Liver (tissue), 8 donors: ENCODE measurements at regions not wholly inside any gene's neighbourhood (a gene's known extent, or its start where the extent isn't known, plus 50 kb on each side); places are given as distances from the start of the nearest gene placed in this dataset.

Experiments used
- DNase-seq: peaks from one replicate; pipeline ENCODE4 v3.0.0-alpha.2; 2017; ENCODE audit warnings: low spot score
- H3K27ac ChIP-seq, 2 donors: one replicate each; pipeline ENCODE4 v1.7.0; 2013; ENCODE audit warnings: inconsistent platforms in 2 of 2, low read length in 2 of 2, control low read depth in 1 of 2, low read depth in 1 of 2, mild to moderate bottlenecking in 1 of 2
- H3K27me3 ChIP-seq, 4 donors: one replicate each; pipeline versions ENCODE4 v1.6.1 to v1.7.0; 2013; ENCODE audit warnings: low read length in 3 of 4, inconsistent platforms in 1 of 4, mild to moderate bottlenecking in 1 of 4, moderate library complexity in 1 of 4; ENCODE audit not compliant: control insufficient read depth in 4 of 4, insufficient read depth in 4 of 4
- H3K36me3 ChIP-seq, 4 donors: one replicate each; pipeline versions ENCODE4 v1.6.1 to v1.7.0; 2013; ENCODE audit warnings: low read length in 3 of 4, mild to moderate bottlenecking in 3 of 4, low read depth in 1 of 4, moderate library complexity in 1 of 4; ENCODE audit not compliant: control insufficient read depth in 4 of 4, insufficient read depth in 3 of 4
- H3K4me1 ChIP-seq, 4 donors: one replicate each; pipeline versions ENCODE4 v1.6.1 to v1.7.0; 2013; ENCODE audit warnings: low read length in 3 of 4, mild to moderate bottlenecking in 3 of 4, moderate library complexity in 1 of 4; ENCODE audit not compliant: control insufficient read depth in 4 of 4, insufficient read depth in 4 of 4
- H3K4me3 ChIP-seq, 3 donors: one replicate each; pipeline versions ENCODE4 v1.6.1 to v1.7.0; 2013; ENCODE audit warnings: low read length in 3 of 3, control low read depth in 1 of 3, low read depth in 1 of 3, mild to moderate bottlenecking in 1 of 3
- H3K9ac ChIP-seq, 2 donors: one replicate each; pipeline ENCODE4 v1.7.0; 2013; ENCODE audit warnings: low read length in 2 of 2, mild to moderate bottlenecking in 2 of 2, moderate library complexity in 2 of 2, control low read depth in 1 of 2, low read depth in 1 of 2
- H3K9me3 ChIP-seq, 4 donors: one replicate each; pipeline versions ENCODE4 v1.6.1 to v1.7.0; 2013; ENCODE audit warnings: low read length in 3 of 4; ENCODE audit not compliant: control insufficient read depth in 4 of 4
- ATF3 ChIP-seq: IDR thresholded peaks from 2 replicates; pipeline ENCODE4 v1.6.1; 2016; ENCODE audit warnings: antibody characterized with exemption
- CTCF ChIP-seq: fragments of 150-350 bp; IDR thresholded peaks from 2 replicates; pipeline ENCODE4 v1.5.1; 2017; ENCODE audit warnings: improper control_type of control experiment, low read depth, low read length; ENCODE audit not compliant: missing input control
- EGR1 ChIP-seq, 2 donors: IDR thresholded peaks; 2 replicates each; pipeline ENCODE4 v1.6.1; 2016 to 2018; ENCODE audit warnings: antibody characterized with exemption in 2 of 2, low read depth in 2 of 2
- FOXA1 ChIP-seq: IDR thresholded peaks from 2 replicates; pipeline ENCODE4 v1.6.1; 2016; ENCODE audit warnings: antibody characterized with exemption
- FOXA2 ChIP-seq: IDR thresholded peaks from 2 replicates; pipeline ENCODE4 v1.6.1; 2016; ENCODE audit warnings: antibody characterized with exemption
- GABPA ChIP-seq, 2 donors: IDR thresholded peaks in 1 of 2; conservative IDR thresholded peaks in 1 of 2; 2 replicates each; pipeline ENCODE4 v1.6.1; 2016; ENCODE audit warnings: antibody characterized with exemption in 2 of 2, mild to moderate bottlenecking in 1 of 2, moderate library complexity in 1 of 2
- HNF4A ChIP-seq, 2 donors: conservative IDR thresholded peaks; 2 replicates each; pipeline ENCODE4 v1.6.1; 2016; ENCODE audit warnings: antibody characterized with exemption in 2 of 2, mild to moderate bottlenecking in 2 of 2
- HNF4G ChIP-seq: IDR thresholded peaks from 2 replicates; pipeline ENCODE4 v1.6.1; 2016; ENCODE audit warnings: antibody characterized with exemption
- JUND ChIP-seq, 2 donors: IDR thresholded peaks; 2 replicates each; pipeline ENCODE4 v1.6.1; 2016; ENCODE audit warnings: antibody characterized with exemption in 2 of 2
- NR2F2 ChIP-seq: IDR thresholded peaks from 2 replicates; pipeline ENCODE4 v1.6.1; 2016; ENCODE audit warnings: antibody characterized with exemption
- RAD21 ChIP-seq, 2 donors: IDR thresholded peaks; 2 replicates each; pipeline ENCODE4 v1.6.1; 2016; ENCODE audit warnings: antibody characterized with exemption in 2 of 2, mild to moderate bottlenecking in 2 of 2
- REST ChIP-seq: IDR thresholded peaks from 2 replicates; pipeline ENCODE4 v1.6.1; 2016; ENCODE audit warnings: antibody characterized with exemption, mild to moderate bottlenecking
- RXRA ChIP-seq, 2 donors: IDR thresholded peaks; 2 replicates each; pipeline ENCODE4 v1.6.1; 2017 to 2018; ENCODE audit warnings: antibody characterized with exemption in 2 of 2, mild to moderate bottlenecking in 1 of 2
- SP1 ChIP-seq: IDR thresholded peaks from 2 replicates; pipeline ENCODE4 v1.6.1; 2018; ENCODE audit warnings: antibody characterized with exemption, mild to moderate bottlenecking
- TAF1 ChIP-seq: conservative IDR thresholded peaks from 2 replicates; pipeline ENCODE4 v1.6.1; 2016; ENCODE audit warnings: antibody characterized with exemption, mild to moderate bottlenecking
- YY1 ChIP-seq: IDR thresholded peaks from 2 replicates; pipeline ENCODE4 v1.6.1; 2016; ENCODE audit warnings: antibody characterized with exemption, mild to moderate bottlenecking
- ZBTB33 ChIP-seq: IDR thresholded peaks from 2 replicates; pipeline ENCODE4 v1.6.1; 2016; ENCODE audit warnings: antibody characterized with exemption
- WGBS: extraction: QIAGEN DNeasy Blood & Tissue Kit; methylation state at CpG from one replicate; pipeline ENCODE4 v1.1.7; 2013; 5-methylcytosine and 5-hydroxymethylcytosine counted together
- TF ChIP-seq, protein P1 (sequence below): IDR thresholded peaks from 2 replicates; pipeline ENCODE4 v1.6.1; 2016; ENCODE audit warnings: antibody characterized with exemption
- donor health status: healthy.
- donor health status: healthy.
- donor health status: healthy.
- donor health status: healthy.
- donor health status: healthy.

DNA sequence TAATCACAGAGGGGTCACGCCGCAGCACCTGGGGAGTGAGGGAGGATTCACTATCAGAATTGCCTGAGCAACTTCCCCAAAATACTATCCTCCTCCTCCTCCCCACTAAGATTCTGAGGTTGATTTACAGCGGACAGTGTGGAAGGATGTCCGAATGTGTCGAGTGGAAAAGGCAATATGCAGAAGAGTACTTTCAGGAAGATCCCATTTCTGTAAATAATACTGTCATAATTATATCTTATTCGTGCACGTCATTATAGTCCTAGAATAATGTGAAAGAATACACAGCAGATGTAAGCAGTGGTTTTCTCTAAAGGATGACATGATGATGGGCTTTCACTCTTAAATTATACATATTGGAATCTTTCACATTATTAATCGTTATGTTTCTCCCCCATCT, 149.8 kb upstream of the NOCT start:
- Histone ChIP-seq H3K27ac (no peak overlapping the region), H3K9ac (no peak overlapping the region), H3K36me3 (no peaks in the 10 kb centered on the region), H3K4me1 (no peaks in the 10 kb centered on the region), H3K4me3 (no peak overlapping the region), H3K9me3 (no peaks in the 10 kb centered on the region), H3K27me3 (no peaks in the 10 kb centered on the region)
- TF ChIP-seq HNF4G = no peak
- no peak for TF ChIP-seq ATF3
- no peak for TF ChIP-seq JUND (IDR thresholded peaks at IDR 0.05)
- TF ChIP-seq TAF1 = no peak
- TF ChIP-seq ZBTB33 = no peak
- TF ChIP-seq REST = no peak
- TF ChIP-seq GABPA (IDR thresholded peaks at IDR 0.05 in 1 of 2, conservative IDR thresholded peaks at IDR 0.05 in 1 of 2) = no peak
- no peak for TF ChIP-seq EGR1 (IDR thresholded peaks at IDR 0.05; ENCODE audit: low read depth in 2 of 2)
- no peak for TF ChIP-seq FOXA2
- TF ChIP-seq FOXA1 = no peak
- TF ChIP-seq, protein P1, sequence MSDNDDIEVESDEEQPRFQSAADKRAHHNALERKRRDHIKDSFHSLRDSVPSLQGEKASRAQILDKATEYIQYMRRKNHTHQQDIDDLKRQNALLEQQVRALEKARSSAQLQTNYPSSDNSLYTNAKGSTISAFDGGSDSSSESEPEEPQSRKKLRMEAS = no peak
- no peak for TF ChIP-seq CTCF
- no peak for TF ChIP-seq HNF4A (conservative IDR thresholded peaks at IDR 0.05)
- no peak for TF ChIP-seq SP1
- TF ChIP-seq RXRA (IDR thresholded peaks at IDR 0.05) = no peak
- no peak for TF ChIP-seq YY1
- TF ChIP-seq NR2F2 = no peak
- TF ChIP-seq RAD21 (IDR thresholded peaks at IDR 0.05) = no peak
- 84% methylated on average over 8 of the region's 8 CpGs for WGBS
- DNase-seq = no peak
